ENCODE measurements at regions not wholly inside any gene's neighbourhood (a gene's known extent, or its start where the extent isn't known, plus 50 kb on each side); places are given as distances from the start of the nearest gene placed in this dataset.

DNA sequence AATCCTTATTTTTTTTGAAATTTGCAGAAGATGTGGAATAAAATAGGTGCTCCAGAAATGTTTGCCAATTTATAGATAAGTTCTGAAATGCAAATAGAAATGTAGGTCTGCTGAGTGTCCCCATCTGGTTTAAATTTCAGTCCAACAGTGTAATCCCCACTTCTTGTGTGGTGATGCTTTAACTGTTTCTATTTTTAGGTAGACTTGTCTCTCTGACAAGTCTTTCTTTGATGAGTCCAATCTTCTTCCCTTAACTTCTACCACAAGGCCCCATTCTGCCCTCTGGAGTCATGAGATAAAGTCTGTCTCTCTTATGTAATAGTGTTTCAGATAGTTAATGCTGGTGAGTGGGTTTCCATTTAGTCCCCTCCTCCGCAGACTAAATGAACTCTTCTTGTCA is 390.4 kb downstream of the RFC3 start:
- Mint-ChIP-seq H3K27me3 (ENCODE audit: low read depth) (no peaks in the 10 kb centered on the region), H3K36me3 (ENCODE audit: insufficient read depth in 1 of 3, low read depth in 3 of 3) (peaks cover 0 to 9% (median 0%) of the 10 kb centered on the region in 3 experiments; a peak in 1 of 7 replicates), H3K9me3 (peaks cover 2 to 4% of the 10 kb centered on the region in 2 experiments; a peak in 3 of 5 replicates), H3K27ac (no peak overlapping the region), H3K4me1 (peaks cover 0 to 6% of the 10 kb centered on the region in 2 experiments; a peak in 1 of 4 replicates), H3K4me3 (no peak overlapping the region)
- no peak overlapping the region for H3K56ac ChIP-seq (ENCODE audit: insufficient read length, low read depth, low read length)
- TF ChIP-seq, protein P1, sequence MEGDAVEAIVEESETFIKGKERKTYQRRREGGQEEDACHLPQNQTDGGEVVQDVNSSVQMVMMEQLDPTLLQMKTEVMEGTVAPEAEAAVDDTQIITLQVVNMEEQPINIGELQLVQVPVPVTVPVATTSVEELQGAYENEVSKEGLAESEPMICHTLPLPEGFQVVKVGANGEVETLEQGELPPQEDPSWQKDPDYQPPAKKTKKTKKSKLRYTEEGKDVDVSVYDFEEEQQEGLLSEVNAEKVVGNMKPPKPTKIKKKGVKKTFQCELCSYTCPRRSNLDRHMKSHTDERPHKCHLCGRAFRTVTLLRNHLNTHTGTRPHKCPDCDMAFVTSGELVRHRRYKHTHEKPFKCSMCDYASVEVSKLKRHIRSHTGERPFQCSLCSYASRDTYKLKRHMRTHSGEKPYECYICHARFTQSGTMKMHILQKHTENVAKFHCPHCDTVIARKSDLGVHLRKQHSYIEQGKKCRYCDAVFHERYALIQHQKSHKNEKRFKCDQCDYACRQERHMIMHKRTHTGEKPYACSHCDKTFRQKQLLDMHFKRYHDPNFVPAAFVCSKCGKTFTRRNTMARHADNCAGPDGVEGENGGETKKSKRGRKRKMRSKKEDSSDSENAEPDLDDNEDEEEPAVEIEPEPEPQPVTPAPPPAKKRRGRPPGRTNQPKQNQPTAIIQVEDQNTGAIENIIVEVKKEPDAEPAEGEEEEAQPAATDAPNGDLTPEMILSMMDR (conservative IDR thresholded peaks at IDR 0.05): no peak
- no peak overlapping the region for H4K5ac ChIP-seq (ENCODE audit: insufficient read length, low read depth, low read length)
- H2AK5ac ChIP-seq (ENCODE audit: insufficient read length, low read length): no peak overlapping the region
- H3K18ac ChIP-seq (ENCODE audit: insufficient read length, low read depth, low read length): no peak overlapping the region
- H3K4ac ChIP-seq (ENCODE audit: low read depth, low read length): no peak overlapping the region
- no peaks in the 10 kb centered on the region for H3K79me1 ChIP-seq (ENCODE audit: insufficient read depth, low read depth, low read length, poor library complexity, severe bottlenecking)
- no peaks in the 10 kb centered on the region for H4K20me1 ChIP-seq (ENCODE audit: control insufficient read depth, insufficient read depth, insufficient read length)
- no peaks in the 10 kb centered on the region for H3K27me3 ChIP-seq (ENCODE audit: insufficient read depth, low read length)
- H2AFZ ChIP-seq (ENCODE audit: low read length): no peak overlapping the region
- H3K79me2 ChIP-seq (ENCODE audit: insufficient read depth, low read length): no peaks in the 10 kb centered on the region
- no peaks in the 10 kb centered on the region for H3K23me2 ChIP-seq (ENCODE audit: insufficient read length, low read depth, low read length, poor library complexity, severe bottlenecking)
- no peak overlapping the region for H4K91ac ChIP-seq (ENCODE audit: insufficient read length, low read depth, low read length)
- no peak overlapping the region for H3K9ac ChIP-seq (ENCODE audit: extremely low read depth, insufficient read length, low read length)
- no peak overlapping the region for H2BK20ac ChIP-seq (ENCODE audit: low read depth, low read length, poor library complexity, severe bottlenecking)
- H3T11ph ChIP-seq (ENCODE audit: low read length): no peak overlapping the region
- H2BK15ac ChIP-seq (ENCODE audit: low read depth, low read length): no peak overlapping the region
- H2BK120ac ChIP-seq (ENCODE audit: low read depth, low read length, poor library complexity, severe bottlenecking): no peak overlapping the region
- no peak overlapping the region for H3K23ac ChIP-seq (ENCODE audit: insufficient read length, low read depth, low read length)
- no peak for DNase-seq
- H3K9me3 ChIP-seq (ENCODE audit: control insufficient read depth, low read depth, low read length): no peaks in the 10 kb centered on the region
- no peak overlapping the region for H3K27ac ChIP-seq (ENCODE audit: insufficient read length, low read depth, low read length)
- no peak overlapping the region for H3K4me2 ChIP-seq (ENCODE audit: insufficient read depth, insufficient read length, low read length)
- no CpG with 5 or more reads among the region's 1 CpG for WGBS (ENCODE audit: extremely low coverage, insufficient read length, low lambda C conversion rate)
- no peak overlapping the region for H2BK5ac ChIP-seq (ENCODE audit: insufficient read length, low read length)
- no peak overlapping the region for H4K8ac ChIP-seq (replicated peaks; ENCODE audit: insufficient read length, low read depth, low read length)
- no peak overlapping the region for H3K14ac ChIP-seq (ENCODE audit: insufficient read depth, low read length)
- no peak overlapping the region for H2BK12ac ChIP-seq (ENCODE audit: insufficient read length, low read depth, low read length)
- H3K4me1 ChIP-seq (ENCODE audit: insufficient read depth, low read length): no peaks in the 10 kb centered on the region

Measured in H9 (cell line).